Gastrocnemius medialis (tissue), 4 donors: ENCODE measurements at regions not wholly inside any gene's neighbourhood (a gene's known extent, or its start where the extent isn't known, plus 50 kb on each side); places are given as distances from the start of the nearest gene placed in this dataset.

Experiments
- ATAC-seq, 2 donors: fragments of 150-250 bp; one replicate each; pipeline ENCODE4 v1.9.1; 2016
- DNase-seq, 2 donors: peaks; one replicate each; pipeline ENCODE4 v3.0.0-alpha.2; 2019
- H3K27ac ChIP-seq, 4 donors: fragments of 200-600 bp; sonication (generic); 1 replicate in 1 of 4; 2 replicates in 3 of 4; pipeline ENCODE4 v1.5.1; 2016 to 2018; ENCODE audit warnings: mild to moderate bottlenecking in 2 of 4, moderate library complexity in 1 of 4
- H3K27me3 ChIP-seq, 3 donors: fragments of 200-600 bp; sonication (generic) in 2 of 3; 1 replicate in 1 of 3; 2 replicates in 2 of 3; pipeline versions ENCODE4 v1.5.1 to v1.6.0; 2016 to 2019; ENCODE audit warnings: mild to moderate bottlenecking in 1 of 3, moderate library complexity in 1 of 3
- H3K36me3 ChIP-seq, 2 donors: fragments of 200-600 bp; sonication (generic) in 1 of 2; one replicate each; pipeline ENCODE4 v1.5.1; 2017 to 2018
- H3K4me1 ChIP-seq, 2 donors: fragments of 200-600 bp; sonication (generic) in 1 of 2; one replicate each; pipeline ENCODE4 v1.5.1; 2016 to 2017; ENCODE audit warnings: mild to moderate bottlenecking in 2 of 2
- H3K4me3 ChIP-seq, 4 donors: fragments of 200-600 bp; sonication (generic) in 3 of 4; 1 replicate in 1 of 4; 2 replicates in 3 of 4; pipeline ENCODE4 v1.5.1; 2016 to 2019; ENCODE audit warnings: mild to moderate bottlenecking in 2 of 4
- H3K9me3 ChIP-seq, 3 donors: fragments of 200-600 bp; sonication (generic) in 2 of 3; 1 replicate in 1 of 3; 2 replicates in 2 of 3; pipeline ENCODE4 v1.5.1; 2016 to 2019
- CTCF ChIP-seq, 5 experiments: fragments of 450-650 bp in 3 of 5; fragments of 200-600 bp in 2 of 5; sonication (generic) in 2 of 5; IDR thresholded peaks in 4 of 5; conservative IDR thresholded peaks in 1 of 5; 1 replicate in 4 of 5; 2 replicates in 1 of 5; pipeline ENCODE4 v1.5.1; 2016 to 2019; ENCODE audit warnings: antibody characterized with exemption in 5 of 5, mild to moderate bottlenecking in 3 of 5, moderate library complexity in 3 of 5
- POLR2A ChIP-seq, 2 donors: fragments of 450-650 bp; IDR thresholded peaks; one replicate each; pipeline ENCODE4 v1.6.1; 2017; ENCODE audit warnings: antibody characterized with exemption in 2 of 2, mild to moderate bottlenecking in 2 of 2, moderate library complexity in 2 of 2
- in situ Hi-C, 4 donors: fragments of 200-750 bp; cut with MboI; loops; one replicate each; pipeline versions ENCODE4 v1.15.0 to v1.8.0; 2017; ENCODE audit warnings: low sequenced_read_pairs in 4 of 4
- intact Hi-C: fragments of 100-400 bp; cut with DNase I; formaldehyde crosslinking; loops from one replicate; pipeline ENCODE4 v1.15.1; 2023; ENCODE audit warnings: low total_unique reads

DNA sequence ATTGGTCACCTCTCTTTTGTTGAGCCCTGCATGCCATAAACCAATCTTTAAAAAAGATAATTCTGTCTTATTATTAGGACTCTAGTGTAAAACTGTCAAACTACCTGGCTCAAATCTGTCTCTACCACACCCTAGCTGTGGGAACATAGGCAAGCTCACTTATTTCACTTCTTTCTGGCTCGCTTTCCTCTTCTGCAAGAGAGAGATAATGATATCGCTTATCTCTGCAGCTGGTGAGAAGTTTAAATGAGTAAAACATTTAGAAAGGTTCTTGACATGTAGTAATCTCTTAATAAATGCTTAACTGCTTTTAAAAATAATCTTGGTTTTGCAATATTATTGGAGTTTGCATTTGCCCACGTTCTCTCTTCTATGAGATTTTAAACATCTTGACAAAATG lies 1109.2 kb downstream of the RAPGEF2 start:
- TF ChIP-seq CTCF (IDR thresholded peaks at IDR 0.05 in 4 of 5, conservative IDR thresholded peaks at IDR 0.05 in 1 of 5) (no peak), POLR2A (IDR thresholded peaks at IDR 0.05) (no peak)
- DNase-seq: no peak
- Histone ChIP-seq H3K27ac (no peak overlapping the region), H3K36me3 (no peaks in the 10 kb centered on the region), H3K4me1 (no peaks in the 10 kb centered on the region), H3K9me3 (no peaks in the 10 kb centered on the region), H3K4me3 (no peak overlapping the region), H3K27me3 (no peaks in the 10 kb centered on the region)
- intact Hi-C loops: no loop called here
- no peak for ATAC-seq
- in situ Hi-C loops: no loop called here

DNA sequence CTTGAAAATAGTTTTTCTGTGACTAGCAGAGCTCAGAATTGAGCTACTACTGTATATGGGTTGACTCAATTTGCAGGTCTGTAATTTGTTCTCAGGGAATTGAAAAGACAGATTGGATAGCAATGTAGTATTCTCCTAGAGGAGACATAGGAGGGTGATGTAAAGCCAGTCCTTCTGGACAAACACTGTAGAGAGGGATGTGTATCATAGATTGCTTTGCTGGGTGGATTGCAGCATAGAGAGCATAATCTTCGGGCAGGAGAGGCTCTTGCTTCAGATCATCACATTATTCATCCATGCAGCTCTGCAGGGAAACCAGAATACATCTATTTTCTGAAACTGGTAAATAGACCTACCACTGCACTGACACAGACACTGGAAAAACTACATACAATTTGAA lies 1110.5 kb downstream of the RAPGEF2 start:
- no peak overlapping the region for H3K4me3 ChIP-seq
- intact Hi-C loops (no loop called here), in situ Hi-C loops (no loop called here)
- TF ChIP-seq CTCF (IDR thresholded peaks at IDR 0.05 in 4 of 5, conservative IDR thresholded peaks at IDR 0.05 in 1 of 5): no peak
- TF ChIP-seq POLR2A (IDR thresholded peaks at IDR 0.05): no peak
- no peaks in the 10 kb centered on the region for H3K27me3 ChIP-seq
- no peaks in the 10 kb centered on the region for H3K4me1 ChIP-seq
- H3K9me3 ChIP-seq: no peaks in the 10 kb centered on the region
- ATAC-seq (no peak), DNase-seq (no peak)
- H3K36me3 ChIP-seq: no peaks in the 10 kb centered on the region
- H3K27ac ChIP-seq: no peak overlapping the region

DNA sequence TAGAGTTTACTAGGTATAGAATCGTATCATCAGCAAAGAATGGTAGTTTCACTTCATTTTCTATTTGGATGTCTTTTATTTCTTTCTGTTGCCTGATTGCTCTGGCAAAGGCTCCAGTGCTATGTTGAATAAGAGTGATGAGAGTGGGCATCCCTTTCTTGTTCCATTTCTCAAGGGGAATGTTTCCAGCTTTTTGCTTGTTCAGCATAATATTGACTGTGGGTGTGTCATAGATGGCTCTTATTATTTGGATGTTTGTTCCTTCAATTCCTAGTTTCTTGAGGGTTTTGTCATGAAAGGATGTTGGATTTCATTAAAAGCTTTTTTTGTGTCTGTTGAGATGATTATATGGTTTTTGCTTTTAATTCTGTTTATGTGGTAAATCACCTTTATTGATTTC lies 1114.5 kb downstream of the RAPGEF2 start:
- intact Hi-C loops (no loop called here), in situ Hi-C loops (no loop called here)
- Histone ChIP-seq H3K4me3 (no peak overlapping the region), H3K4me1 (no peaks in the 10 kb centered on the region), H3K36me3 (no peaks in the 10 kb centered on the region), H3K27me3 (no peaks in the 10 kb centered on the region), H3K9me3 (no peaks in the 10 kb centered on the region), H3K27ac (no peak overlapping the region)
- no peak for TF ChIP-seq CTCF (IDR thresholded peaks at IDR 0.05 in 4 of 5, conservative IDR thresholded peaks at IDR 0.05 in 1 of 5)
- TF ChIP-seq POLR2A (IDR thresholded peaks at IDR 0.05): no peak
- ATAC-seq: no peak
- no peak for DNase-seq

DNA sequence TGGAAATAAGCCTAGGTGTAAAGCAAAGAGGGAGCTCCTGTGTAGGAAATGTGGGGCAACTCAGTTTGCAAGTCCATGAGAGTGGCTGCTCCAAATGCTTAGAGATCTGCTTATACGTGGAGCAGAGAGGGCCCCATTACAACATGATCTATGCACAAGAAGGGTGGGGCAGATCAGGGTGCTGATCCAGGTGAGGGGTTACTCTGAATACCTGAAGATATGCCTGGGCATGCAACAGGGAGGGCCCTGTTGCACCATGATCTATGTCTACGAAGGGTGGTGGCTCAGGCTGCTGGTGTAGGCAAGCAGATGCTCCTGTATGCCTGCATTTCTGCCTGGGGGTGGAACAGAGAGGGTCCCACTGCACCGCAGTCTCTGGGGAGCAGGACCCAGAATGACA lies 1121.2 kb downstream of the RAPGEF2 start:
- Histone ChIP-seq H3K27ac (no peak overlapping the region), H3K4me1 (no peaks in the 10 kb centered on the region), H3K9me3 (no peaks in the 10 kb centered on the region), H3K36me3 (no peaks in the 10 kb centered on the region), H3K4me3 (no peak overlapping the region), H3K27me3 (no peaks in the 10 kb centered on the region)
- DNase-seq (no peak), ATAC-seq (no peak)
- in situ Hi-C loops: no loop called here
- intact Hi-C loops: no loop called here
- no peak for TF ChIP-seq CTCF (IDR thresholded peaks at IDR 0.05 in 4 of 5, conservative IDR thresholded peaks at IDR 0.05 in 1 of 5)
- no peak for TF ChIP-seq POLR2A (IDR thresholded peaks at IDR 0.05)

DNA sequence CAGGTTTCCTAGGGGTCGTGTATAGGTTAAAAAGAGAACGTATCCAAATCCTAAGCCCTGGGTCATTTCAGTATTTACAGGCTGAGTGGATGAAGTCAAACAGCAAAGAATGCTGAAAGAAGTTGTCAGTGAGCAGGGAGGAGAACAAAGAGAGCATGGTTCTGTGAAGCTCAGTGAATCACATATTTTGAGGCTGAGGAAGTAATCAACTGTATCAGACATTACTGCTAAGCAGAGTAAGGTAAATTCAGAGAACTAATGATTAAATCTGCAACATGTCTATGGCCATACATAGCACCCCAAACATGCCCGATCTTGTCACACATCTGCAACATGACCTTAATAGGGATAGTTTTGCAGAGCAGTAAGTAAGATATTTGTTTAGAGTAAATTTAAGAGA lies 1130.3 kb downstream of the RAPGEF2 start:
- ATAC-seq: no peak
- Histone ChIP-seq H3K27ac (no peak overlapping the region), H3K4me3 (no peak overlapping the region), H3K4me1 (no peaks in the 10 kb centered on the region), H3K36me3 (no peaks in the 10 kb centered on the region), H3K27me3 (no peaks in the 10 kb centered on the region), H3K9me3 (no peaks in the 10 kb centered on the region)
- intact Hi-C loops (no loop called here), in situ Hi-C loops (no loop called here)
- TF ChIP-seq CTCF (IDR thresholded peaks at IDR 0.05 in 4 of 5, conservative IDR thresholded peaks at IDR 0.05 in 1 of 5) (no peak), POLR2A (IDR thresholded peaks at IDR 0.05) (no peak)
- no peak for DNase-seq
